ENCODE measurements at regions not wholly inside any gene's neighbourhood (a gene's known extent, or its start where the extent isn't known, plus 50 kb on each side); places are given as distances from the start of the nearest gene placed in this dataset.
A peak's percentile ranks its signal among the peaks of the same experiment; 100 is the strongest.

GRCh38 chr15:35741395-35741794 is 195.4 kb upstream of the DPH6 start:
- WGBS (ENCODE audit: insufficient coverage), result 25% methylated on average over 1 of the region's 1 CpG
- CTCF ChIA-PET, result interaction anchor here (1.7 kb wide), 1 partner anchor 9 kb away, joined by 4 read pairs; no protein-coding TSS in a partner anchor
- POLR2A ChIA-PET, result no interaction called here

GRCh38 chr15:35741881-35742280 is 195.9 kb upstream of the DPH6 start:
- DNase-seq, result no peak
- CTCF ChIA-PET, result interaction anchor here (1.7 kb wide), 1 partner anchor 9 kb away, joined by 4 read pairs; no protein-coding TSS in a partner anchor
- H3K4me1 ChIP-seq (ENCODE audit: control extremely low read depth in 1 of 4, control insufficient read depth in 4 of 4, insufficient read depth in 4 of 4, low read length in 3 of 4), result peaks cover 0 to 7% (median 2%) of the 10 kb centered on the region in 4 experiments
- H3K27me3 ChIP-seq (replicated peaks in 2 of 5; ENCODE audit: control insufficient read depth in 4 of 5, insufficient read depth in 5 of 5, low read length in 4 of 5), result no peaks in the 10 kb centered on the region
- H3K27ac ChIP-seq (ENCODE audit: insufficient read depth in 1 of 2, low read depth in 1 of 2, low read length in 2 of 2, poor library complexity in 1 of 2, severe bottlenecking in 2 of 2), result no peak overlapping the region
- no peak overlapping the region for H3K4me3 ChIP-seq (ENCODE audit: control insufficient read depth in 1 of 7, extremely low read depth in 1 of 7, insufficient read depth in 4 of 7, low read depth in 2 of 7, low read length in 6 of 7)
- H3K9me3 ChIP-seq (ENCODE audit: control extremely low read depth in 1 of 5, control insufficient read depth in 4 of 5, insufficient read depth in 2 of 5, low read depth in 1 of 5, low read length in 4 of 5), result peaks cover 0 to 4% (median 1%) of the 10 kb centered on the region in 5 experiments
- POLR2A ChIA-PET, result no interaction called here
- H3K36me3 ChIP-seq (ENCODE audit: control insufficient read depth in 4 of 4, insufficient read depth in 4 of 4, low read length in 3 of 4), result no peaks in the 10 kb centered on the region

More at GRCh38 chr15:35741395-35741794, 195.4 kb upstream of the DPH6 start:
- Histone ChIP-seq H3K27ac (ENCODE audit: insufficient read depth in 1 of 2, low read depth in 1 of 2, low read length in 2 of 2, poor library complexity in 1 of 2, severe bottlenecking in 2 of 2) (no peak overlapping the region), H3K4me1 (ENCODE audit: control extremely low read depth in 1 of 4, control insufficient read depth in 4 of 4, insufficient read depth in 4 of 4, low read length in 3 of 4) (peaks cover 0 to 7% (median 2%) of the 10 kb centered on the region in 4 experiments), H3K36me3 (ENCODE audit: control insufficient read depth in 4 of 4, insufficient read depth in 4 of 4, low read length in 3 of 4) (no peaks in the 10 kb centered on the region), H3K27me3 (replicated peaks in 2 of 5; ENCODE audit: control insufficient read depth in 4 of 5, insufficient read depth in 5 of 5, low read length in 4 of 5) (no peaks in the 10 kb centered on the region), H3K4me3 (ENCODE audit: control insufficient read depth in 1 of 7, extremely low read depth in 1 of 7, insufficient read depth in 4 of 7, low read depth in 2 of 7, low read length in 6 of 7) (no peak overlapping the region), H3K9me3 (ENCODE audit: control extremely low read depth in 1 of 5, control insufficient read depth in 4 of 5, insufficient read depth in 2 of 5, low read depth in 1 of 5, low read length in 4 of 5) (peaks cover 0 to 4% (median 1%) of the 10 kb centered on the region in 5 experiments)
- no peak for DNase-seq

GRCh38 chr15:35743321-35743720 is 197.4 kb upstream of the DPH6 start:
- H3K36me3 ChIP-seq (ENCODE audit: control insufficient read depth in 4 of 4, insufficient read depth in 4 of 4, low read length in 3 of 4), result no peaks in the 10 kb centered on the region
- POLR2A ChIA-PET, result no interaction called here
- no peak for DNase-seq
- peaks cover 0 to 7% (median 2%) of the 10 kb centered on the region in 4 experiments for H3K4me1 ChIP-seq (ENCODE audit: control extremely low read depth in 1 of 4, control insufficient read depth in 4 of 4, insufficient read depth in 4 of 4, low read length in 3 of 4)
- no peak overlapping the region for H3K4me3 ChIP-seq (ENCODE audit: control insufficient read depth in 1 of 7, extremely low read depth in 1 of 7, insufficient read depth in 4 of 7, low read depth in 2 of 7, low read length in 6 of 7)
- no peaks in the 10 kb centered on the region for H3K27me3 ChIP-seq (replicated peaks in 2 of 5; ENCODE audit: control insufficient read depth in 4 of 5, insufficient read depth in 5 of 5, low read length in 4 of 5)
- WGBS (ENCODE audit: insufficient coverage), result no CpG with 5 or more reads among the region's 1 CpG
- H3K27ac ChIP-seq (ENCODE audit: insufficient read depth in 1 of 2, low read depth in 1 of 2, low read length in 2 of 2, poor library complexity in 1 of 2, severe bottlenecking in 2 of 2), result no peak overlapping the region
- CTCF ChIA-PET, result interaction anchor here (1.3 kb wide), 1 partner anchor 12 kb away, joined by 3 read pairs; no protein-coding TSS in a partner anchor
- H3K9me3 ChIP-seq (ENCODE audit: control extremely low read depth in 1 of 5, control insufficient read depth in 4 of 5, insufficient read depth in 2 of 5, low read depth in 1 of 5, low read length in 4 of 5), result peaks cover 0 to 4% (median 0%) of the 10 kb centered on the region in 5 experiments

GRCh38 chr15:35746121-35746520 is 200.2 kb upstream of the DPH6 start:
- H3K27me3 ChIP-seq (replicated peaks in 2 of 5; ENCODE audit: control insufficient read depth in 4 of 5, insufficient read depth in 5 of 5, low read length in 4 of 5), result no peaks in the 10 kb centered on the region
- H3K36me3 ChIP-seq (ENCODE audit: control insufficient read depth in 4 of 4, insufficient read depth in 4 of 4, low read length in 3 of 4), result no peaks in the 10 kb centered on the region
- peaks cover 0 to 7% (median 2%) of the 10 kb centered on the region in 4 experiments for H3K4me1 ChIP-seq (ENCODE audit: control extremely low read depth in 1 of 4, control insufficient read depth in 4 of 4, insufficient read depth in 4 of 4, low read length in 3 of 4)
- peaks cover 0 to 4% (median 0%) of the 10 kb centered on the region in 5 experiments for H3K9me3 ChIP-seq (ENCODE audit: control extremely low read depth in 1 of 5, control insufficient read depth in 4 of 5, insufficient read depth in 2 of 5, low read depth in 1 of 5, low read length in 4 of 5)
- no peak overlapping the region for H3K27ac ChIP-seq (ENCODE audit: insufficient read depth in 1 of 2, low read depth in 1 of 2, low read length in 2 of 2, poor library complexity in 1 of 2, severe bottlenecking in 2 of 2)
- no peak for DNase-seq
- CTCF ChIA-PET, result no interaction called here
- POLR2A ChIA-PET, result no interaction called here
- H3K4me3 ChIP-seq (ENCODE audit: control insufficient read depth in 1 of 7, extremely low read depth in 1 of 7, insufficient read depth in 4 of 7, low read depth in 2 of 7, low read length in 6 of 7), result no peak overlapping the region

- ChIA-PET CTCF (no interaction called here), POLR2A (no interaction called here)
- no peaks in the 10 kb centered on the region for H3K36me3 ChIP-seq (ENCODE audit: control insufficient read depth in 4 of 4, insufficient read depth in 4 of 4, low read length in 3 of 4)
- H3K9me3 ChIP-seq (ENCODE audit: control extremely low read depth in 1 of 5, control insufficient read depth in 4 of 5, insufficient read depth in 2 of 5, low read depth in 1 of 5, low read length in 4 of 5), result no peaks in the 10 kb centered on the region
- peaks cover 0 to 6% (median 2%) of the 10 kb centered on the region in 4 experiments for H3K4me1 ChIP-seq (ENCODE audit: control extremely low read depth in 1 of 4, control insufficient read depth in 4 of 4, insufficient read depth in 4 of 4, low read length in 3 of 4)
- H3K27ac ChIP-seq (ENCODE audit: insufficient read depth in 1 of 2, low read depth in 1 of 2, low read length in 2 of 2, poor library complexity in 1 of 2, severe bottlenecking in 2 of 2), result no peak overlapping the region
- no peak overlapping the region for H3K4me3 ChIP-seq (ENCODE audit: control insufficient read depth in 1 of 7, extremely low read depth in 1 of 7, insufficient read depth in 4 of 7, low read depth in 2 of 7, low read length in 6 of 7)
- no peaks in the 10 kb centered on the region for H3K27me3 ChIP-seq (replicated peaks in 2 of 5; ENCODE audit: control insufficient read depth in 4 of 5, insufficient read depth in 5 of 5, low read length in 4 of 5)
- WGBS (ENCODE audit: insufficient coverage), result 100% methylated on average over 1 of the region's 5 CpGs
- no peak for DNase-seq
Measured at GRCh38 chr15:35748105-35748504, 202.1 kb upstream of the DPH6 start.

GRCh38 chr15:35750051-35750450 is 204.1 kb upstream of the DPH6 start:
- Histone ChIP-seq H3K4me3 (ENCODE audit: control insufficient read depth in 1 of 7, extremely low read depth in 1 of 7, insufficient read depth in 4 of 7, low read depth in 2 of 7, low read length in 6 of 7) (no peak overlapping the region), H3K27me3 (replicated peaks in 2 of 5; ENCODE audit: control insufficient read depth in 4 of 5, insufficient read depth in 5 of 5, low read length in 4 of 5) (no peaks in the 10 kb centered on the region), H3K4me1 (ENCODE audit: control extremely low read depth in 1 of 4, control insufficient read depth in 4 of 4, insufficient read depth in 4 of 4, low read length in 3 of 4) (no peaks in the 10 kb centered on the region), H3K9me3 (ENCODE audit: control extremely low read depth in 1 of 5, control insufficient read depth in 4 of 5, insufficient read depth in 2 of 5, low read depth in 1 of 5, low read length in 4 of 5) (no peaks in the 10 kb centered on the region), H3K27ac (ENCODE audit: insufficient read depth in 1 of 2, low read depth in 1 of 2, low read length in 2 of 2, poor library complexity in 1 of 2, severe bottlenecking in 2 of 2) (no peak overlapping the region), H3K36me3 (ENCODE audit: control insufficient read depth in 4 of 4, insufficient read depth in 4 of 4, low read length in 3 of 4) (no peaks in the 10 kb centered on the region)
- DNase-seq, result no peak
- ChIA-PET CTCF (interaction anchor here (1.3 to 1.5 kb wide), 2 partner anchors 8 to 31 kb away, joined by 3 to 4 read pairs; no protein-coding TSS in a partner anchor), POLR2A (no interaction called here)

- H3K36me3 ChIP-seq (ENCODE audit: control insufficient read depth in 4 of 4, insufficient read depth in 4 of 4, low read length in 3 of 4), result no peaks in the 10 kb centered on the region
- H3K4me3 ChIP-seq (ENCODE audit: control insufficient read depth in 1 of 7, extremely low read depth in 1 of 7, insufficient read depth in 4 of 7, low read depth in 2 of 7, low read length in 6 of 7), result no peak overlapping the region
- ChIA-PET POLR2A (no interaction called here), CTCF (interaction anchor here (1.3 to 1.5 kb wide), 4 partner anchors 10 to 258 kb away, joined by 3 to 5 read pairs (median 4); no protein-coding TSS in a partner anchor)
- WGBS (ENCODE audit: insufficient coverage), result 53% methylated on average over 7 of the region's 14 CpGs
- H3K27me3 ChIP-seq (replicated peaks in 2 of 5; ENCODE audit: control insufficient read depth in 4 of 5, insufficient read depth in 5 of 5, low read length in 4 of 5), result peaks cover 0 to under 1% (median 0%) of the 10 kb centered on the region in 5 experiments
- DNase-seq, result peak; percentile 42 to 72 (median 63)
- H3K27ac ChIP-seq (ENCODE audit: insufficient read depth in 1 of 2, low read depth in 1 of 2, low read length in 2 of 2, poor library complexity in 1 of 2, severe bottlenecking in 2 of 2), result no peak overlapping the region
- no peaks in the 10 kb centered on the region for H3K4me1 ChIP-seq (ENCODE audit: control extremely low read depth in 1 of 4, control insufficient read depth in 4 of 4, insufficient read depth in 4 of 4, low read length in 3 of 4)
- no peaks in the 10 kb centered on the region for H3K9me3 ChIP-seq (ENCODE audit: control extremely low read depth in 1 of 5, control insufficient read depth in 4 of 5, insufficient read depth in 2 of 5, low read depth in 1 of 5, low read length in 4 of 5)
Measured at GRCh38 chr15:35751413-35752133, 205.6 kb upstream of the DPH6 start.

All from common myeloid progenitor, CD34-positive (primary cell).